NCI-H1417 treated with DMSO at 0.1 percent for 48 hours (cell line): ENCODE measurements at regions not wholly inside any gene's neighbourhood (a gene's known extent, or its start where the extent isn't known, plus 50 kb on each side); places are given as distances from the start of the nearest gene placed in this dataset.
"Not testable (repeated sequence)": the region's sequence is repeated elsewhere in the genome, so short reads cannot be mapped to it uniquely, and the experiment has no call there.

ENCODE experiments used
- DNase-seq: peaks from one replicate; lab custom pipeline; 2025; lab: John Stamatoyannopoulos, UW

- no peak for DNase-seq
Measured at GRCh38 chr6:94217836-94218235, 798.5 kb upstream of the EPHA7 start.

- no peak for DNase-seq
Measured at GRCh38 chr6:94215552-94215951, 796.2 kb upstream of the EPHA7 start.

GRCh38 chr6:94213226-94213625 lies 793.9 kb upstream of the EPHA7 start:
- no peak for DNase-seq

GRCh38 chr6:94196891-94197290 lies 777.5 kb upstream of the EPHA7 start:
- DNase-seq = no peak

- DNase-seq = no peak
Measured at GRCh38 chr6:94190030-94190429, 770.7 kb upstream of the EPHA7 start.

GRCh38 chr6:94184666-94185464 lies 765.5 kb upstream of the EPHA7 start:
- DNase-seq = no peak

GRCh38 chr6:94177429-94177828 lies 758.1 kb upstream of the EPHA7 start:
- DNase-seq = no peak

GRCh38 chr6:94175465-94175864 lies 756.1 kb upstream of the EPHA7 start:
- DNase-seq = no peak

GRCh38 chr6:94163877-94164276 lies 744.5 kb upstream of the EPHA7 start:
- no peak for DNase-seq

- DNase-seq = no peak
Measured at GRCh38 chr6:94150886-94151285, 731.5 kb upstream of the EPHA7 start.

- DNase-seq = no peak
Measured at GRCh38 chr6:94144807-94145206, 725.4 kb upstream of the EPHA7 start.

GRCh38 chr6:94137178-94137577 lies 717.8 kb upstream of the EPHA7 start:
- not testable (repeated sequence) for DNase-seq

- DNase-seq = no peak
Measured at GRCh38 chr6:94133106-94133505, 713.7 kb upstream of the EPHA7 start.

- no peak for DNase-seq
Measured at GRCh38 chr6:94131271-94131670, 711.9 kb upstream of the EPHA7 start.

GRCh38 chr6:94130478-94130877 lies 711.1 kb upstream of the EPHA7 start:
- no peak for DNase-seq

GRCh38 chr6:94129926-94130325 lies 710.6 kb upstream of the EPHA7 start:
- DNase-seq = no peak

- DNase-seq = no peak
Measured at GRCh38 chr6:94127716-94128115, 708.4 kb upstream of the EPHA7 start.

- DNase-seq = no peak
Measured at GRCh38 chr6:94124333-94124732, 705.0 kb upstream of the EPHA7 start.

- DNase-seq = no peak
Measured at GRCh38 chr6:94121094-94121493, 701.7 kb upstream of the EPHA7 start.

- no peak for DNase-seq
Measured at GRCh38 chr6:94099072-94099471, 679.7 kb upstream of the EPHA7 start.

GRCh38 chr6:94095961-94096360 lies 676.6 kb upstream of the EPHA7 start:
- DNase-seq = no peak

GRCh38 chr6:94089941-94090340 lies 670.6 kb upstream of the EPHA7 start:
- DNase-seq = no peak

GRCh38 chr6:94088870-94089269 lies 669.5 kb upstream of the EPHA7 start:
- no peak for DNase-seq

- DNase-seq = no peak
Measured at GRCh38 chr6:94074764-94075163, 655.4 kb upstream of the EPHA7 start.
